Peyer's patch (tissue), 4 donors: ENCODE measurements at regions not wholly inside any gene's neighbourhood (a gene's known extent, or its start where the extent isn't known, plus 50 kb on each side); places are given as distances from the start of the nearest gene placed in this dataset.

ENCODE experiments used
- DNase-seq, 3 donors: peaks; one replicate each; pipeline ENCODE4 v3.0.0-alpha.2; 2017 to 2019
- H3K27ac ChIP-seq, 4 donors: fragments of 200-600 bp; sonication (generic); one replicate each; pipeline ENCODE4 v1.5.1; 2016 to 2019
- H3K27me3 ChIP-seq, 2 donors: fragments of 200-600 bp; sonication (generic); one replicate each; pipeline ENCODE4 v1.5.1; 2019
- H3K36me3 ChIP-seq, 3 donors: fragments of 200-600 bp; sonication (generic); one replicate each; pipeline ENCODE4 v1.5.1; 2016 to 2019
- H3K4me1 ChIP-seq, 4 donors: fragments of 200-600 bp; sonication (generic); one replicate each; pipeline ENCODE4 v1.5.1; 2016 to 2019
- H3K4me3 ChIP-seq, 4 donors: fragments of 200-600 bp; sonication (generic); 1 replicate in 3 of 4; 2 replicates in 1 of 4; pipeline ENCODE4 v1.5.1; 2016 to 2019; ENCODE audit warnings: mild to moderate bottlenecking in 1 of 4
- H3K9me3 ChIP-seq, 4 donors: fragments of 200-600 bp; sonication (generic); one replicate each; pipeline ENCODE4 v1.5.1; 2016 to 2019; ENCODE audit warnings: mild to moderate bottlenecking in 1 of 4
- POLR2A ChIP-seq, 2 donors: fragments of 450-650 bp; IDR thresholded peaks; one replicate each; pipeline ENCODE4 v1.5.1; 2017; ENCODE audit warnings: antibody characterized with exemption in 2 of 2, mild to moderate bottlenecking in 2 of 2, moderate library complexity in 2 of 2
- TF ChIP-seq, protein P1 (sequence below), 6 experiments: fragments of 450-650 bp in 4 of 6; fragments of 200-600 bp in 2 of 6; sonication (generic) in 1 of 6; IDR thresholded peaks; one replicate each; pipeline ENCODE4 v1.5.1; 2017 to 2019; ENCODE audit warnings: antibody characterized with exemption in 6 of 6, mild to moderate bottlenecking in 3 of 6, moderate library complexity in 1 of 6

DNA sequence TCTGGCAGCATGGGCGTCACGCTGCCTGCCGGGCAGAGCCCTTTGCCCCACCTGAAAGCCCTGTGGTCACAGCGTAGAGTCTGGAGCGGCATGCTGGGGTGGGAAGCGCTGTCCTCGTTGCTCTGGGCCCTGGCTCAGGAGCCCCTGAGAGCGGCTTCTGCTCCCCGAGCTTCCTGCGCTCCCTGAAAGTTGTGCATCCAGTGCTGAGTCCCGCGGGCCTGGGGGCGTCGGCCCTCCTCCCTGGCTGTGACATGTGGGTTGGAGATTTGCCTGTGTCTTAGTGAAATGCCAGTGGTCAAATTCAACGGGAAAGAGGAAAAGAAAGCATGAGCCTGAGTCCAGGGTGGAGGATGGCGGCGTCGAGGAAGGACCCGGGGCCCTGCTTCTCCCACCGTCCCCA lies 1208.0 kb downstream of the BRD1 start:
- Histone ChIP-seq H3K9me3 (no peaks in the 10 kb centered on the region), H3K27me3 (no peaks in the 10 kb centered on the region), H3K36me3 (no peaks in the 10 kb centered on the region), H3K4me1 (no peaks in the 10 kb centered on the region), H3K4me3 (no peak overlapping the region), H3K27ac (no peak overlapping the region)
- TF ChIP-seq, protein P1, sequence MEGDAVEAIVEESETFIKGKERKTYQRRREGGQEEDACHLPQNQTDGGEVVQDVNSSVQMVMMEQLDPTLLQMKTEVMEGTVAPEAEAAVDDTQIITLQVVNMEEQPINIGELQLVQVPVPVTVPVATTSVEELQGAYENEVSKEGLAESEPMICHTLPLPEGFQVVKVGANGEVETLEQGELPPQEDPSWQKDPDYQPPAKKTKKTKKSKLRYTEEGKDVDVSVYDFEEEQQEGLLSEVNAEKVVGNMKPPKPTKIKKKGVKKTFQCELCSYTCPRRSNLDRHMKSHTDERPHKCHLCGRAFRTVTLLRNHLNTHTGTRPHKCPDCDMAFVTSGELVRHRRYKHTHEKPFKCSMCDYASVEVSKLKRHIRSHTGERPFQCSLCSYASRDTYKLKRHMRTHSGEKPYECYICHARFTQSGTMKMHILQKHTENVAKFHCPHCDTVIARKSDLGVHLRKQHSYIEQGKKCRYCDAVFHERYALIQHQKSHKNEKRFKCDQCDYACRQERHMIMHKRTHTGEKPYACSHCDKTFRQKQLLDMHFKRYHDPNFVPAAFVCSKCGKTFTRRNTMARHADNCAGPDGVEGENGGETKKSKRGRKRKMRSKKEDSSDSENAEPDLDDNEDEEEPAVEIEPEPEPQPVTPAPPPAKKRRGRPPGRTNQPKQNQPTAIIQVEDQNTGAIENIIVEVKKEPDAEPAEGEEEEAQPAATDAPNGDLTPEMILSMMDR (IDR thresholded peaks at IDR 0.05) = no peak
- TF ChIP-seq POLR2A (IDR thresholded peaks at IDR 0.05) = no peak
- DNase-seq = no peak

DNA sequence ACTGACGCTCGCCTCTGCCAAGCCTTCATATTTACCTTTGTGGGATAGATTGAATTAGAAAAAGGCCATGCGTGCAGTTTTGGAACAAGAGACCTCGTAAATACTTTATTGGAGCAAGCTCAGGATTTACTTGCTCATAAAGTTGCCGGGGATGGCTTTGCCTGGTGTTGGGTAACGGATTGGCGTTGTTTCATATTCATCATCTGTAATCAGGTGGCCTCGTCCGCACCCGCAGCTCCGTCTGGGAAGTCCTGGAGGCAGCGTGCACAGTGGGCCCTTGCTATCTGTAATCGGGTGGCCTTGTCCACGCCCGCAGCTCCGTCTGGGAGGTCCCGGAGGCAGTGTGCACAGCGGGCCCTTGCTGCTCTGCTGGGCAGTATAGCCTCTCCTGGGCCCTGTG lies 1209.3 kb downstream of the BRD1 start:
- TF ChIP-seq, protein P1 (IDR thresholded peaks at IDR 0.05) = no peak
- no peak for TF ChIP-seq POLR2A (IDR thresholded peaks at IDR 0.05)
- H3K4me1 ChIP-seq = no peaks in the 10 kb centered on the region
- no peak for DNase-seq
- no peak overlapping the region for H3K4me3 ChIP-seq
- H3K27ac ChIP-seq = no peak overlapping the region
- no peaks in the 10 kb centered on the region for H3K27me3 ChIP-seq
- no peaks in the 10 kb centered on the region for H3K9me3 ChIP-seq
- H3K36me3 ChIP-seq = no peaks in the 10 kb centered on the region

DNA sequence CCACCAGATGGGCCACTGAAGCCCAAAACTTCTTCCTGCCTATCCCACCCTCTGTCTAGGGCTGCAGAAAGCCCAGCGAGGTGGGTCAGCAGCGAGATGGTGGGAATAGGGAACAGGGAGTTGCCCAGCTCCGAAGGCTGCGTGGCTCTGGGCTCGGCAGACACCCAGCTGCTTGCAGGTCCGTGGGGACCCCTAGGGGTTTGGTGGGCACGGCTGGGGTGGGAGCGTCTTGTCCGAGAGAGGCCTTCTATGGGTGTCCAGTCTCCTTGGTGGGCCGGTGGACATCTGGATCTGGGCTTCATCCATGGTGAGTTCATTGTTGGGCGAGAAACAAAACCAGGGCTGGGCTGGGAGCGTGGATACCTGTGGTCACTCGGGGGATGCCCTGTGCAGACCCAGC lies 1211.0 kb downstream of the BRD1 start:
- TF ChIP-seq, protein P1 (IDR thresholded peaks at IDR 0.05) = no peak
- TF ChIP-seq POLR2A (IDR thresholded peaks at IDR 0.05) = no peak
- Histone ChIP-seq H3K4me1 (no peaks in the 10 kb centered on the region), H3K9me3 (no peaks in the 10 kb centered on the region), H3K36me3 (no peaks in the 10 kb centered on the region), H3K4me3 (no peak overlapping the region), H3K27me3 (no peaks in the 10 kb centered on the region), H3K27ac (no peak overlapping the region)
- DNase-seq = no peak

DNA sequence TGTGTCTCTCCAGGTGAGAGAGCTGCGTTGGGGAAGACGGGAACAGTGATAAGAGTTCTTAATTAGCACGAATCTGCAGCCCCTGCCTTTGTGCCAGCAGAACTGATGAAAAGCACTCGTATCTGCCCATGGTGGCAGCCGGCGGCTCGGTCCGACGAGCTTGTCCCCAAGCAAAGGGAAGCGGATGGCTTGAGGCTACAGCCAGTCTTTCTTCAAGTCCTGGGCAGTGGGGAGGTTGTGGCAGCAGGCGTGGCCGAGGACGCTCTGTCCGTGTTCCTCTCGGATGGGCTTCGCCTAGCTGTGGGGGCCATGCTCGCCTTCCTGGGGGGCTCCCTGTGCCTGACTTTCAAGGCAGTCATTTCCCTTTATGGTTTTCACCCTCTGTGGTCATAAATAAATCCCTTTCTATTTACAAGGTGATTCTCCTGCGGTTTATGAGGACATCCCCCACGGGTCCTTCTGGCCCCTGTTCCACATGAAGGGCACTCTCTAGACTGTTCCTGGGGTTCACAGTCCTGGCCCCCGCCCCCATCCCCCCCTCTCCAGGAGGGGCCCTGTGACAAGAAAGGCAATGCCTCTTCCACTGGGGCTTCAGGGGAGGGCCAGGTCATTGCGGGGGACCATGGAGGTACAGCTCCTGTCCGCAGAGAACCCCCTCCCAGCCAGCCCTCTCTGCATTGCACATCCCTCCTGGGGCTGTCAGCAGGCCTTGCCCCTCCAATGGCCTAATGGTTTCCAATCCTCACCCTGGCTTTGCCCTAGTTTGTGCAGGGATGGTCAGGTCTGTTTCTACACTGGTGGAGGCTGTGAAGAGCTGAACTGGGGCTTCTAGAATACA lies 1212.3 kb downstream of the BRD1 start:
- no peak overlapping the region for H3K4me3 ChIP-seq
- no peak for TF ChIP-seq POLR2A (IDR thresholded peaks at IDR 0.05)
- TF ChIP-seq, protein P1 (IDR thresholded peaks at IDR 0.05) = no peak
- no peak overlapping the region for H3K27ac ChIP-seq
- no peaks in the 10 kb centered on the region for H3K9me3 ChIP-seq
- H3K36me3 ChIP-seq = no peaks in the 10 kb centered on the region
- DNase-seq = no peak
- H3K4me1 ChIP-seq = no peaks in the 10 kb centered on the region
- H3K27me3 ChIP-seq = no peaks in the 10 kb centered on the region

DNA sequence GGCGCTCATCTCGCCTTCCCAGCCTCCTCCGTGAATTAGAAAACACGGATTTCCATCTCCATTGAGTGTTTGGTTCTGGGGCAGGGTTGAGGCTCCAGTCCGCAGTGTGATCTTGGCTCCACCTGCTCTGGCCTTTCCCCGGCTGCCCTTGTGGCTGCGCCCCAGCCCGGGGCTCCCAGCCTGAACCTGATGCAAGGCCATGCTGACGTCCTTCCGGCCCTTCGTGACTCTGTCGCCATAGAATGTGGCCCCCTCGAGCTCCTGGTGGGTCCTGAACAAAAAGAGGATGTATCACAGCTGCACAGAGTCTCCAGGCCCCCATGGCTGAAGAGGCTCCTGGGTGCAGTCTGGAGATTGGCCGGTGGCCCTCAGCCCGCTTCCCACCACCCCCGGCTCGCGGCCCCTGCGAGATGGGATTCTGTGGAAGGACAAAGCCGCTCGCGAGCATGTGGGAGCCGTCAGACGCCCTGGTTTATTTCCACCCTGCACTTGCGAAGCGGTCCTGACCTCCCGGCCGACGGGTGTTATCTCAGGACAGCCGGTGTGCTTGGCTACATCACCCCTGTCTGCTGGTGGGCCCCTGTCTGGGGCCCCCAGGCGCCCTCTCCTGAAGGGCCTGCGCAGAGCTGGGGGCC lies 1214.0 kb downstream of the BRD1 start:
- Histone ChIP-seq H3K27me3 (no peaks in the 10 kb centered on the region), H3K4me3 (no peak overlapping the region), H3K27ac (no peak overlapping the region), H3K9me3 (no peaks in the 10 kb centered on the region), H3K4me1 (no peaks in the 10 kb centered on the region), H3K36me3 (no peaks in the 10 kb centered on the region)
- TF ChIP-seq POLR2A (IDR thresholded peaks at IDR 0.05) = no peak
- TF ChIP-seq, protein P1 (IDR thresholded peaks at IDR 0.05) = no peak
- DNase-seq = no peak
